Activated CD4-positive, alpha-beta T cell treated with anti-CD3 and anti-CD28 coated beads, Interleukin-2, amount 10 ng/mL, durations not matched to agents 7 days and 5 days (primary cell): ENCODE measurements at regions not wholly inside any gene's neighbourhood (a gene's known extent, or its start where the extent isn't known, plus 50 kb on each side); places are given as distances from the start of the nearest gene placed in this dataset.

Experiments used
- CTCF ChIA-PET: fragments of 350-600 bp; sonication (Branson Sonifier 250); formaldehyde crosslinking; loops from one replicate; lab custom pipeline; 2021; ENCODE audit warnings: antibody characterized with exemption; lab: Charles Lee
- POLR2A ChIA-PET: fragments of 350-600 bp; sonication (Branson Sonifier 250); formaldehyde crosslinking; loops from one replicate; lab custom pipeline; 2021; ENCODE audit warnings: antibody characterized with exemption; lab: Charles Lee
- DNase-seq: peaks from one replicate; pipeline ENCODE4 v3.0.0-alpha.2; 2020
- H3K27ac Mint-ChIP-seq: one replicate; pipeline ENCODE4 v1.8.0; 2021; ENCODE audit warnings: mild to moderate bottlenecking, moderate library complexity, mixed read lengths
- H3K27me3 Mint-ChIP-seq: one replicate; pipeline ENCODE4 v1.8.0; 2021; ENCODE audit warnings: mixed read lengths
- H3K36me3 Mint-ChIP-seq: one replicate; pipeline ENCODE4 v1.8.0; 2021; ENCODE audit warnings: low read depth, mixed read lengths
- H3K4me1 Mint-ChIP-seq: one replicate; pipeline ENCODE4 v1.8.0; 2021; ENCODE audit warnings: mixed read lengths
- H3K4me3 Mint-ChIP-seq: one replicate; pipeline ENCODE4 v1.8.0; 2021; ENCODE audit warnings: mild to moderate bottlenecking, moderate library complexity, mixed read lengths
- H3K9me3 Mint-ChIP-seq: one replicate; pipeline ENCODE4 v1.8.0; 2021; ENCODE audit warnings: mixed read lengths

- ChIA-PET POLR2A (no interaction called here), CTCF (no interaction called here)
- H3K9me3 Mint-ChIP-seq = no peaks in the 10 kb centered on the region
- no peak overlapping the region for H3K27ac Mint-ChIP-seq
- H3K4me1 Mint-ChIP-seq = no peaks in the 10 kb centered on the region
- H3K27me3 Mint-ChIP-seq = no peaks in the 10 kb centered on the region
- H3K4me3 Mint-ChIP-seq = no peak overlapping the region
- no peak for DNase-seq
- no peaks in the 10 kb centered on the region for H3K36me3 Mint-ChIP-seq
Measured at GRCh38 chr1:239322369-239322768, 64.0 kb upstream of the CHRM3 start.

DNA sequence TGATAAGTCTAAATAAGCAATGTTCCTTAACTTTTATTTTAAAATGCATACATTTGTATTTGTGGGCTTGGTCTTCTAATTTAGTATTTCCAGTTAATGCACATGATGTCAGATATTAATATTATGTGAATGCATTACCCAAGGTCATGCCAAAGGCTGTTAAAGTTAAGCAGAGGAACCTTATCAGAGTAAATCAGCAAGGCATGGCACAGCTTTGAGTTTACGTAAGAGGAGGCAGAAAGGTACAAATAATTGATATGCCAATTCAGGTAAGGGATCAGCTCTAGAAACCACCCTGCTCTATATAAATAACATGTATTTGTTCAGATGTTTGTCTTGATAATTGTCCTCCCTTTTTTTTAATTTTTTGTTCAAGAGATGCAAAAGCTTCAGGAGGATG lies 64.5 kb upstream of the CHRM3 start:
- H3K36me3 Mint-ChIP-seq = no peaks in the 10 kb centered on the region
- H3K27ac Mint-ChIP-seq = no peak overlapping the region
- POLR2A ChIA-PET = no interaction called here
- no peak for DNase-seq
- H3K27me3 Mint-ChIP-seq = no peaks in the 10 kb centered on the region
- no peaks in the 10 kb centered on the region for H3K9me3 Mint-ChIP-seq
- no peaks in the 10 kb centered on the region for H3K4me1 Mint-ChIP-seq
- CTCF ChIA-PET = no interaction called here
- no peak overlapping the region for H3K4me3 Mint-ChIP-seq

- Mint-ChIP-seq H3K36me3 (no peaks in the 10 kb centered on the region), H3K27me3 (no peaks in the 10 kb centered on the region), H3K4me3 (no peak overlapping the region), H3K9me3 (no peaks in the 10 kb centered on the region), H3K4me1 (no peaks in the 10 kb centered on the region), H3K27ac (no peak overlapping the region)
- CTCF ChIA-PET = no interaction called here
- POLR2A ChIA-PET = no interaction called here
- DNase-seq = no peak
Measured at GRCh38 chr1:239317948-239318347, 68.4 kb upstream of the CHRM3 start.

DNA sequence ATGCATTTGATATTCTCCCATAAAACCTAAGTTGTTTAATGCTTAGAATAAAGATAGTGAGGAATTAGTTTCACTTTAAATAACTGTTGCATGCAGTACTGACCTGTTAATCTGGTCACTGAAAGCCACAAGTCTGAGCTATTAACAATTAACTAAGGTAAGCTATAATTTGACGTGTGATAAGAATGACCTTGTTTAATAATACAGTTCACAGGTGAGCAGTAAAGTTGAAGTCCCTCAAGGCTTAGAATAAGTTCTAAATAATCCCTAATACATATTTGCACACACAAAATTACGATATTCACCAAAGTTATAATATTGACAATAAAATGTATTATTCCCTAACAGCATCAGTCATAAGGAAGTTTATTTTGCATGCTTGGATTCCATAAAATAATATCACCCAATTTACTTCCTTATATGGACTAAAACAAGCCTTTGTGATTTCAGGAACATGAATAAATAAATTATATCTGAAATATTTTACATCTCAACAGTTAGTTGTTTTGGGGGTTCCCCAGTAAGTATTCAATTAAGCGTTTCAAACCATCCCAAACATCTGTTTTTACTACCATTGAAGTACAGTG lies 70.6 kb upstream of the CHRM3 start:
- Mint-ChIP-seq H3K27ac (no peak overlapping the region), H3K36me3 (no peaks in the 10 kb centered on the region), H3K4me3 (no peak overlapping the region), H3K4me1 (no peaks in the 10 kb centered on the region), H3K9me3 (no peaks in the 10 kb centered on the region), H3K27me3 (no peaks in the 10 kb centered on the region)
- DNase-seq = no peak
- CTCF ChIA-PET = no interaction called here
- POLR2A ChIA-PET = no interaction called here

- Mint-ChIP-seq H3K9me3 (no peaks in the 10 kb centered on the region), H3K27ac (no peak overlapping the region), H3K36me3 (no peaks in the 10 kb centered on the region), H3K4me3 (no peak overlapping the region), H3K27me3 (no peaks in the 10 kb centered on the region), H3K4me1 (no peaks in the 10 kb centered on the region)
- no peak for DNase-seq
- ChIA-PET POLR2A (no interaction called here), CTCF (no interaction called here)
Measured at GRCh38 chr1:239311331-239311730, 75.0 kb upstream of the CHRM3 start.

- no peaks in the 10 kb centered on the region for H3K9me3 Mint-ChIP-seq
- H3K27me3 Mint-ChIP-seq = no peaks in the 10 kb centered on the region
- CTCF ChIA-PET = interaction anchor here (0.7 kb wide), 1 partner anchor 509 kb away, joined by 3 read pairs; no protein-coding TSS in a partner anchor
- no peak overlapping the region for H3K4me3 Mint-ChIP-seq
- H3K27ac Mint-ChIP-seq = no peak overlapping the region
- H3K4me1 Mint-ChIP-seq = no peaks in the 10 kb centered on the region
- POLR2A ChIA-PET = no interaction called here
- DNase-seq = peak; percentile 38
- H3K36me3 Mint-ChIP-seq = no peaks in the 10 kb centered on the region
Measured at GRCh38 chr1:239308701-239309333, 77.6 kb upstream of the CHRM3 start.

GRCh38 chr1:239307886-239308285 lies 78.5 kb upstream of the CHRM3 start:
- Mint-ChIP-seq H3K36me3 (no peaks in the 10 kb centered on the region), H3K9me3 (no peaks in the 10 kb centered on the region), H3K27me3 (no peaks in the 10 kb centered on the region), H3K27ac (no peak overlapping the region), H3K4me1 (no peaks in the 10 kb centered on the region), H3K4me3 (no peak overlapping the region)
- DNase-seq = no peak
- ChIA-PET CTCF (no interaction called here), POLR2A (no interaction called here)

GRCh38 chr1:239306426-239306825 lies 79.9 kb upstream of the CHRM3 start:
- CTCF ChIA-PET = no interaction called here
- H3K9me3 Mint-ChIP-seq = no peaks in the 10 kb centered on the region
- POLR2A ChIA-PET = no interaction called here
- H3K27ac Mint-ChIP-seq = no peak overlapping the region
- no peak overlapping the region for H3K4me3 Mint-ChIP-seq
- no peak for DNase-seq
- no peaks in the 10 kb centered on the region for H3K4me1 Mint-ChIP-seq
- H3K27me3 Mint-ChIP-seq = no peaks in the 10 kb centered on the region
- H3K36me3 Mint-ChIP-seq = no peaks in the 10 kb centered on the region

DNA sequence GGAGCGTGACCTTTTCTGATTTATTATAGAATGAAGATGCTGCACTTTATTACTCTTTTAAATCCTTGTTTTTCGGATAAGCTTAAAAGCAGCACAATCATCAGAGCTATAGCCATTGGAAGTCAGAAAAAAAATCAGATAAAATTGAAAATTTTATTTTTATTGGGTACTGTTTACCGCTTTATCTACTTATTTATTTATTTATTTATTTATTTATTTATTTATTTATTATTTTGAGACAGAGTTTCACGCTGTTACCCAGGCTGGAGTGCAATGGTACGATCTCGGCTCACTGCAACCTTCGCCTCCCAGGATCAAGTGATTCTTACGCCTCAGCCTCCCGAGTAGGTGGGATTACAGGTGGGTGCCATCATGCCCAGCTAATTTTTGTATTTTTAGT lies 83.1 kb upstream of the CHRM3 start:
- no peak for DNase-seq
- no peaks in the 10 kb centered on the region for H3K9me3 Mint-ChIP-seq
- H3K4me1 Mint-ChIP-seq = no peaks in the 10 kb centered on the region
- H3K36me3 Mint-ChIP-seq = no peaks in the 10 kb centered on the region
- CTCF ChIA-PET = no interaction called here
- POLR2A ChIA-PET = no interaction called here
- no peak overlapping the region for H3K4me3 Mint-ChIP-seq
- no peak overlapping the region for H3K27ac Mint-ChIP-seq
- H3K27me3 Mint-ChIP-seq = no peaks in the 10 kb centered on the region

DNA sequence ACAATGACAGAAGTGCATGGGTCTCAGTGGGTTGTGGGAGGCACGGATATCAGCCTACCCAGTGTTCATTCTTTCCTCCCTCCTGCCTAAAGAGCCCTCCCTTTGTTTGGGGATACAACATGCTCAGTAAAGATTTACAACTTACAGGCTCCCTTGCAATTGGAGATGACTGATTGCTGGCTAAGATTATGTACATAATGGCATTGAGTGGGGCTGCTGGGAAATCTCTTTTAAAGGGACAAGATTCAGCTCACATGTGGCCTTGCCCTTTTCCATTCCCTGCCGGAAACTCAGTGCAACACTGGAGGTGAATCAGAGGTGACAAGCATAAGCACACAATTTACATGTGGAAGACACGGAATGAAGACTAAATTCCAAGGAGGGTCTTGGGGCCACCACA lies 83.7 kb upstream of the CHRM3 start:
- Mint-ChIP-seq H3K4me1 (no peaks in the 10 kb centered on the region), H3K4me3 (no peak overlapping the region), H3K36me3 (no peaks in the 10 kb centered on the region), H3K27ac (no peak overlapping the region), H3K9me3 (no peaks in the 10 kb centered on the region), H3K27me3 (no peaks in the 10 kb centered on the region)
- POLR2A ChIA-PET = no interaction called here
- CTCF ChIA-PET = no interaction called here
- no peak for DNase-seq

- CTCF ChIA-PET = interaction anchor here (1.9 kb wide), 1 partner anchor 12 kb away, joined by 4 read pairs; no protein-coding TSS in a partner anchor
- H3K27me3 Mint-ChIP-seq = no peaks in the 10 kb centered on the region
- H3K4me3 Mint-ChIP-seq = no peak overlapping the region
- no peak overlapping the region for H3K27ac Mint-ChIP-seq
- H3K9me3 Mint-ChIP-seq = no peaks in the 10 kb centered on the region
- POLR2A ChIA-PET = no interaction called here
- no peak for DNase-seq
- no peaks in the 10 kb centered on the region for H3K36me3 Mint-ChIP-seq
- H3K4me1 Mint-ChIP-seq = no peaks in the 10 kb centered on the region
Measured at GRCh38 chr1:239301251-239301650, 85.1 kb upstream of the CHRM3 start.

DNA sequence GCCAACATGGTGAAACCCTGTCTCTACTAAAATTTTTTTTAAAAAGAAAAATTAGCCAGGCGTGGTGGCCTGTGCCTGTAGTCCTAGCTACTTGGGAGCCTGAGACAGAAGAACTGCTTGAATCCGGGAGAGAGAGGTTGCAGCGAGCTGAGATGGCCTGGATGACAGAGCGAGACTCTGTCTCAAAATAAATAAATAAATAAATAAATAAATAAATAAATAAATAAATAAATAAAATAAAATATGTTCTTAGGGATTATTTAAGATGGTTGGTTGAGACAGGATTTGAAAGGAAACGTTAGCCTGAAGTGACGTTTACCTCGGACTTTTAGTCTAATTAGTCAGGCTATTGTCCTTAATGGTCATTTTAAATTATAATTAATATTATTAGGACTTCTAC lies 88.5 kb upstream of the CHRM3 start:
- Mint-ChIP-seq H3K9me3 (no peaks in the 10 kb centered on the region), H3K27ac (no peak overlapping the region)

DNA sequence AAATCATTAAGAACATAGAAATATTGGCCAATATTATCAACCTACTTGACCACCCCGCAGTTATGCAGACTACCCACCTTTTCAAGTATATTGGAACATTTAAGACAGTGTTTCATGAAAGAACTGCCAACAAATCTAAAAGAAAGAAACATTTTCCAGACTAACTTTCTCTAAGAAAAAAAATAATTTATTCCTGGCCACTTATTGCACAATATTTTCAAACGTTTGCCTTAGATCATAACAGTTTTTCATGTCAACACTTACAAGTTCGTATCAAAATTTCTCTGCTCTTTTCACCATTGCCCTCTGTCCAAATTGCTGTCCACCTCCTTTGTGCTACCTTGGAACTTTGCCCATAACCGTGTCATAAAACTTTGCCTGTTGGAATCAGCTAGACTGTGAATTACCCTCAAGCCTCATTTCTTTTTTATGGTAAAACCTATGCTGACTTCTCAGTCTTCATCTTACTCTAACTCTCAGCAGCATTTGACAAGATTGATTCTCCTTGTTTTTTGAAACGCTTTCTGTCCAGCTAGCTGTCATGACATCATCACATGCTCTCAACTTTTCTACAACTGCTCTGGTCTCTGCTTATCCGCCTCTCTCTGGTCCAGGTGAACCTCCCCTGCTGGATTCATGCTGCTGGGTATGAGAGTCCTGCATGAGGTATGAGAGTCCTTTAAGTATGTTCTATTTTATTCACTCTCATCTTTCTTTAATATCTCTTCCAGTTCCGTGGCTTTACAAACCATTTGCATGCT lies 92.8 kb upstream of the CHRM3 start:
- H3K36me3 Mint-ChIP-seq = no peaks in the 10 kb centered on the region
- ChIA-PET POLR2A (no interaction called here), CTCF (no interaction called here)
- no peak overlapping the region for H3K4me3 Mint-ChIP-seq
- H3K4me1 Mint-ChIP-seq = no peaks in the 10 kb centered on the region
- H3K27me3 Mint-ChIP-seq = no peaks in the 10 kb centered on the region
- no peak for DNase-seq
- no peak overlapping the region for H3K27ac Mint-ChIP-seq
- no peaks in the 10 kb centered on the region for H3K9me3 Mint-ChIP-seq

More for the DNA sequence above, 88.5 kb upstream of the CHRM3 start:
- no peaks in the 10 kb centered on the region for H3K4me1 Mint-ChIP-seq
- no peaks in the 10 kb centered on the region for H3K36me3 Mint-ChIP-seq
- no peak overlapping the region for H3K4me3 Mint-ChIP-seq
- DNase-seq = no peak
- POLR2A ChIA-PET = no interaction called here
- no peaks in the 10 kb centered on the region for H3K27me3 Mint-ChIP-seq
- CTCF ChIA-PET = no interaction called here
